ENCODE measurements at regions not wholly inside any gene's neighbourhood (a gene's known extent, or its start where the extent isn't known, plus 50 kb on each side); places are given as distances from the start of the nearest gene placed in this dataset.

- 100% methylated on average over 1 of the region's 1 CpG for WGBS, 2 donors
- TF ChIP-seq POLR2A (IDR thresholded peaks at IDR 0.05): no peak
- no peak for TF ChIP-seq CTCF (IDR thresholded peaks at IDR 0.05)
- Histone ChIP-seq H3K36me3 (no peaks in the 10 kb centered on the region), H3K4me3 (replicated peaks in 1 of 3) (no peak overlapping the region), H3K9me3 (no peaks in the 10 kb centered on the region), H3K27me3 (no peaks in the 10 kb centered on the region), H3K27ac (no peak overlapping the region), H3K4me1 (no peaks in the 10 kb centered on the region)
- intact Hi-C loops (cut with DNase I): no loop called here
- no peak for DNase-seq
Observed at GRCh38 chrX:7204619-7205018, 56.7 kb upstream of the PUDP start.

GRCh38 chrX:7202206-7202605 lies 54.3 kb upstream of the PUDP start:
- no peak overlapping the region for H3K4me3 ChIP-seq (replicated peaks in 1 of 3)
- H3K27ac ChIP-seq: no peak overlapping the region
- no peak for DNase-seq
- intact Hi-C loops (cut with DNase I): no loop called here
- no peaks in the 10 kb centered on the region for H3K4me1 ChIP-seq
- WGBS, 2 donors: 87 to 98% methylated on average over 3 of the region's 3 CpGs
- H3K9me3 ChIP-seq: no peaks in the 10 kb centered on the region
- TF ChIP-seq POLR2A (IDR thresholded peaks at IDR 0.05) (no peak), CTCF (IDR thresholded peaks at IDR 0.05) (no peak)
- H3K36me3 ChIP-seq: no peaks in the 10 kb centered on the region
- no peaks in the 10 kb centered on the region for H3K27me3 ChIP-seq

GRCh38 chrX:7201496-7201895 lies 53.5 kb upstream of the PUDP start:
- H3K9me3 ChIP-seq: no peaks in the 10 kb centered on the region
- intact Hi-C loops (cut with DNase I): no loop called here
- no peak for TF ChIP-seq POLR2A (IDR thresholded peaks at IDR 0.05)
- no peak for TF ChIP-seq CTCF (IDR thresholded peaks at IDR 0.05)
- H3K4me1 ChIP-seq: no peaks in the 10 kb centered on the region
- WGBS, 2 donors: 91 to 92% methylated on average over 4 of the region's 4 CpGs
- no peaks in the 10 kb centered on the region for H3K36me3 ChIP-seq
- no peak for DNase-seq
- H3K27me3 ChIP-seq: no peaks in the 10 kb centered on the region
- H3K4me3 ChIP-seq (replicated peaks in 1 of 3): no peak overlapping the region
- H3K27ac ChIP-seq: no peak overlapping the region

- no peak for DNase-seq
- Histone ChIP-seq H3K27ac (no peak overlapping the region), H3K9me3 (no peaks in the 10 kb centered on the region), H3K36me3 (no peaks in the 10 kb centered on the region), H3K4me1 (no peaks in the 10 kb centered on the region), H3K4me3 (replicated peaks in 1 of 3) (no peak overlapping the region), H3K27me3 (no peaks in the 10 kb centered on the region)
- TF ChIP-seq CTCF (IDR thresholded peaks at IDR 0.05) (no peak), POLR2A (IDR thresholded peaks at IDR 0.05) (no peak)
- WGBS, 2 donors: 60 to 68% methylated on average over 5 of the region's 5 CpGs
- intact Hi-C loops (cut with DNase I): no loop called here
Observed at GRCh38 chrX:7198499-7198898, 50.5 kb upstream of the PUDP start.
